ENCODE measurements at regions not wholly inside any gene's neighbourhood (a gene's known extent, or its start where the extent isn't known, plus 50 kb on each side); places are given as distances from the start of the nearest gene placed in this dataset.

DNA sequence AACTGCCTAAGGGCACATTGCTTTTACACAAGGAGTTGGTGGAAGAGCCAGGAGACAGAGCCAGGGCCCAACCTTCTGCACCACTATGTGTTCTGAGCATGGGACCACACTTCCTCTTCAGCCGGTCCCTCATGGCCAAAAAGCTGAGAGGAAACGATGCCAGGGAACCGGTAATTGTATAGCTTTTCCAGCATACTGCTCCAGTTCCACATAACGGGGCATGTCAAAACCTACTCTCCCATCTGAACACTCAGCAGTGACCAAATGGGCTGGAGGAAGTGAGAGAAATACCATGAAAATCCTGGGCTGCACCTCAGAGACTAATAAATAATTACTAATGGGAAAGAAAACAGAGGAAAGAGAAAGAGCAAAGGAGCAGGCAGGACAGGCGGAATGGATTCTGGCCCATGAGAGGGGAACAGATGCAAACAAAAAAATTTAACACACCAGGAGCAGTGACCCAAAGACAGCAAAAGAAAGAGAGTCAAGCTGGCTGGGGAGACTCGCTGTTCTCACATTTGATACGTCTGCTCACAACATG lies 52.0 kb upstream of the BMP2 start:
- H3K9me3 ChIP-seq (ENCODE audit: low read depth, low read length), result no peaks in the 10 kb centered on the region
- TF ChIP-seq FOXP2 (optimal IDR thresholded peaks at IDR 0.05; ENCODE audit: control extremely low read depth, extremely low read length, insufficient read depth), result no peak
- TF ChIP-seq POLR2AphosphoS5 (IDR thresholded peaks at IDR 0.05; ENCODE audit: borderline replicate concordance, low read depth, low read length), result no peak
- TF ChIP-seq EZH2 (IDR thresholded peaks at IDR 0.05), result no peak
- H3K9ac ChIP-seq (ENCODE audit: insufficient read length), result no peak overlapping the region
- H3K4me3 ChIP-seq, result no peak overlapping the region
- no peaks in the 10 kb centered on the region for H3K36me3 ChIP-seq (ENCODE audit: insufficient read depth, low read length)
- no peak for DNase-seq (ENCODE audit: low read depth, low spot score)
- no peak overlapping the region for H3K27ac ChIP-seq

DNA sequence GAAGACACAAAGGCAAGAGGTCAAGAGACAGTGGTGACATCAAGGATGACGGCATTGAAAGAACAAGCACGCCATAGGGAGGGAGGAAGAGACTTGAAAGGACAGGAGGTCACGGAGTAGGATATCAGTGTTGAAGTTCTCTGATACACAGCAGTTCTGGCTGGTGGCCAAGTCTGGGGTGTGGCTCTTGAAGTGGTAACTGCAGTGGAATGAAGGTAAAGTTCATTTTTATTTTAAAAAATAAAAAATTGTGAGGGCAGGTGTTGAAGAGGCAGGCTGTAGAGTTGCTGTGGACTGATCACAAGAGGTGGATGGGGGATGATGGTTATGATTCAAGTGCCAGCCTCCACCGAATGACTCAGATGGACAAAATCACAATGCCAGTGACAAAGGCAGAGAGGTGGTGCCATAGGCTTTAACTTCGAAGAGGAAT lies 53.2 kb upstream of the BMP2 start:
- H3K9ac ChIP-seq (ENCODE audit: insufficient read length), result no peak overlapping the region
- no peak overlapping the region for H3K4me3 ChIP-seq
- no peaks in the 10 kb centered on the region for H3K36me3 ChIP-seq (ENCODE audit: insufficient read depth, low read length)
- DNase-seq (ENCODE audit: low read depth, low spot score), result no peak
- H3K9me3 ChIP-seq (ENCODE audit: low read depth, low read length), result no peaks in the 10 kb centered on the region
- H3K27ac ChIP-seq, result no peak overlapping the region
- TF ChIP-seq FOXP2 (optimal IDR thresholded peaks at IDR 0.05; ENCODE audit: control extremely low read depth, extremely low read length, insufficient read depth) (no peak), POLR2AphosphoS5 (IDR thresholded peaks at IDR 0.05; ENCODE audit: borderline replicate concordance, low read depth, low read length) (no peak), EZH2 (IDR thresholded peaks at IDR 0.05) (no peak)

DNA sequence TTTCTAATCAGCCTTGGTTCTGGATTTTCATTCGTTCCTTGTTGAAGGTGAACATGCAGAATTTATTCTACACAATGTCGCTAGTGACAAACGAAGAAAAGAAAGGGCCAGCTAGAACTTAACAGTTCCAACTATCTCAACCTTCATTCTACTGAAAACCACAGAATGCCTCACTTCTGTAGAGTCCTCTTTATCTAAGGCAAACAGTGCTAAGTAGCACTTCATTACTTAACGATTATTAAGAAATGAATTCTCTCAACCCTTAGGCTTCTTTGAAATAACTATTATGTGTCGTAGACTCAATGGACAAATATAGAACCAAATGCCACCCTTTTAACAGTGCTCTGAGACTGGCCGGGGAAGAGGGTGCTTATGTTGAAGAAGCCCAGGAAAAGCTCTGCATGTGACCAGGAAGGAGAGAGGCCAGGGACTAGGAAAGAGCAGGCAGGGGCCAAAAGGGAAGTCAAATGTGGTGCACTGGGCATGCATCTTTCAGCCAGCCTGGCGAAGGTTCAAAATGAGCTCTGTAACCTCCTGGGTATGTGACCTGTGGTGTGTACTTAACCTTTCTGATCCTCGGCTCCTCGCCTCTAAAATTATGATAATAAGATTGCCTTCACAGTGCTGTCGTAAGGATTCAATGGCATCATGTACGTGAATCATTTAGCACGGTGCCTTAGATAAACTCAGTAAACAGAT lies 55.4 kb upstream of the BMP2 start:
- H3K4me3 ChIP-seq, result no peak overlapping the region
- no peak for TF ChIP-seq EZH2 (IDR thresholded peaks at IDR 0.05)
- no peak for TF ChIP-seq FOXP2 (optimal IDR thresholded peaks at IDR 0.05; ENCODE audit: control extremely low read depth, extremely low read length, insufficient read depth)
- TF ChIP-seq POLR2AphosphoS5 (IDR thresholded peaks at IDR 0.05; ENCODE audit: borderline replicate concordance, low read depth, low read length), result no peak
- DNase-seq (ENCODE audit: low read depth, low spot score), result no peak
- no peaks in the 10 kb centered on the region for H3K9me3 ChIP-seq (ENCODE audit: low read depth, low read length)
- no peak overlapping the region for H3K9ac ChIP-seq (ENCODE audit: insufficient read length)
- no peaks in the 10 kb centered on the region for H3K36me3 ChIP-seq (ENCODE audit: insufficient read depth, low read length)
- H3K27ac ChIP-seq, result no peak overlapping the region

DNA sequence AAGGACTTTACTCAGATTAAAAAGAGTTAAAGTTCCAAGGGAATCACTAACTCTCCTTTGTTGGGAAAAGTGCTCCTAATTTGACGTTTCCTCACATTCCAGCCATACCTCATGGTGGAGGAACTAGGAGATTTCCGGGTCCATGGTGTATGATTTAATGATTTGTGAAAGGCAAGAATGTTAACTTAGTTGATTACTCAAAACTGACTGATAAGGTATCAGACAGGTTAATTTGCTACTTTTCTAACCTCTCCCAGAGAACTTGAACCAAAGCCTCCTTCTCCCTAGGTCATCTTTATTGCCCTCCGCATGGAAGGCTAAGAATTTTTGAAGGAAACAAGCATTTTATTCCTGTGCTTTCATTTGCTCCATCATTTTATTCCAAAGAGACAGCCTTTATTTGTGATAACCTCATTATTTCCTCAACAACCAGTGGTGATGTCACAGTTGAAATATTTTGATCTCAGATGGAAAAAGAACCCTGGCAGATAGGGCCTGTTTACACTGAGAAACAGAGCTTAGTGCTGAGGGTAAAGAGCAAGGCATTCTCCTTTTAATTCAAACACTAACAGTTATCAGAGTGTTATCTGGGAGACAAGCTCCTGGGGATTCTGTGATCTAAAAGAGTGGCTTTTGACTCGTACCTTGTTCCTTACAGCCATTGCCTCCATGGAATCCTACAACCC lies 57.4 kb upstream of the BMP2 start:
- H3K27ac ChIP-seq, result no peak overlapping the region
- no peak for DNase-seq (ENCODE audit: low read depth, low spot score)
- no peak overlapping the region for H3K4me3 ChIP-seq
- no peaks in the 10 kb centered on the region for H3K9me3 ChIP-seq (ENCODE audit: low read depth, low read length)
- H3K36me3 ChIP-seq (ENCODE audit: insufficient read depth, low read length), result no peaks in the 10 kb centered on the region
- no peak overlapping the region for H3K9ac ChIP-seq (ENCODE audit: insufficient read length)
- TF ChIP-seq FOXP2 (optimal IDR thresholded peaks at IDR 0.05; ENCODE audit: control extremely low read depth, extremely low read length, insufficient read depth) (no peak), EZH2 (IDR thresholded peaks at IDR 0.05) (no peak), POLR2AphosphoS5 (IDR thresholded peaks at IDR 0.05; ENCODE audit: borderline replicate concordance, low read depth, low read length) (no peak)

DNA sequence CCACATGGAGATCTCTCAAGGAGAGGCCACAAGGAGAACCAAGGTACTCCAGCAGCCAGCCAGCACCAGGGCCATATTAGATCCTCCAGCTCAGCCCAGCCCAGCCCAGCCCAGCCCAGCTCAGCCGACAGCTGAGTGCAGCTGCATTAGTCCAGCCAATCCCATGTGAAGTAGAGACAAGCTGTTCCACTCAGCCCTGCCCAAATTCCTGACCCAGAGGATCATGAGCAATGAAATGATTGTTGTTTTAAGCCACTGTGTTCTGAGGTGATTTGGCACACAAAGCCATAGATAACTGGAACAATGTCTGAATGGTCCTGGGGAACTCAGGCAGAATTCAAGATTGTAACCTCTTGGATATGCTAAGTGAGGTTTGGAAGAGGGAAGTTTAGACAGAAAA lies 59.5 kb upstream of the BMP2 start:
- Histone ChIP-seq H3K4me3 (no peak overlapping the region), H3K27ac (no peak overlapping the region), H3K9ac (ENCODE audit: insufficient read length) (no peak overlapping the region), H3K36me3 (ENCODE audit: insufficient read depth, low read length) (no peaks in the 10 kb centered on the region), H3K9me3 (ENCODE audit: low read depth, low read length) (no peaks in the 10 kb centered on the region)
- no peak for TF ChIP-seq POLR2AphosphoS5 (IDR thresholded peaks at IDR 0.05; ENCODE audit: borderline replicate concordance, low read depth, low read length)
- no peak for TF ChIP-seq FOXP2 (optimal IDR thresholded peaks at IDR 0.05; ENCODE audit: control extremely low read depth, extremely low read length, insufficient read depth)
- TF ChIP-seq EZH2 (IDR thresholded peaks at IDR 0.05), result no peak
- no peak for DNase-seq (ENCODE audit: low read depth, low spot score)

DNA sequence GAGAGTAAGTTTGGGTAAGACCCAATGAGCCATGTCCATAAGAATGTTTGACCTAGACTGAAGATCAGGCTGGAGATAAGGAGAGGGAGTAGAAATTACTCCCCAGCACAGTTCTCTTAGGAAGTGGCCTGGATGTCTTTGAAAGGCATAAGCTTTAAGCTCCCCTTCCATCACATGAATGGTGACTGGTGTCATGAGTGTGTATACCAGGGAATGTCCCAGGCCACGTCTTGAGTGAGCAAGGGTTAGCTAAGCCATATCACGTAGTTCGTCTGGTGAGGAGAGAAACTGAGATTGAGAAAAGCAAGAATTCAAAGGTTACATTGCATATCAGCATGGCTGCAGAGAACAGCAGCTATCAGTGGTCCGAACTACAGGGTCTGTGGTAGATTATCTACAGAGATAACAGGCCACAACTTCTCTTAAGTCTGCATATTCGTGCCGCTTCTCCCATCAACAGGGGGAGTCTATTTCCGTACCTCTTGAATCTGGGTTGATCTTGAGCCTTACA lies 60.1 kb upstream of the BMP2 start:
- Histone ChIP-seq H3K36me3 (ENCODE audit: insufficient read depth, low read length) (no peaks in the 10 kb centered on the region), H3K4me3 (no peak overlapping the region), H3K9me3 (ENCODE audit: low read depth, low read length) (no peaks in the 10 kb centered on the region), H3K27ac (no peak overlapping the region), H3K9ac (ENCODE audit: insufficient read length) (no peak overlapping the region)
- no peak for TF ChIP-seq POLR2AphosphoS5 (IDR thresholded peaks at IDR 0.05; ENCODE audit: borderline replicate concordance, low read depth, low read length)
- TF ChIP-seq EZH2 (IDR thresholded peaks at IDR 0.05), result no peak
- no peak for TF ChIP-seq FOXP2 (optimal IDR thresholded peaks at IDR 0.05; ENCODE audit: control extremely low read depth, extremely low read length, insufficient read depth)
- no peak for DNase-seq (ENCODE audit: low read depth, low spot score)

DNA sequence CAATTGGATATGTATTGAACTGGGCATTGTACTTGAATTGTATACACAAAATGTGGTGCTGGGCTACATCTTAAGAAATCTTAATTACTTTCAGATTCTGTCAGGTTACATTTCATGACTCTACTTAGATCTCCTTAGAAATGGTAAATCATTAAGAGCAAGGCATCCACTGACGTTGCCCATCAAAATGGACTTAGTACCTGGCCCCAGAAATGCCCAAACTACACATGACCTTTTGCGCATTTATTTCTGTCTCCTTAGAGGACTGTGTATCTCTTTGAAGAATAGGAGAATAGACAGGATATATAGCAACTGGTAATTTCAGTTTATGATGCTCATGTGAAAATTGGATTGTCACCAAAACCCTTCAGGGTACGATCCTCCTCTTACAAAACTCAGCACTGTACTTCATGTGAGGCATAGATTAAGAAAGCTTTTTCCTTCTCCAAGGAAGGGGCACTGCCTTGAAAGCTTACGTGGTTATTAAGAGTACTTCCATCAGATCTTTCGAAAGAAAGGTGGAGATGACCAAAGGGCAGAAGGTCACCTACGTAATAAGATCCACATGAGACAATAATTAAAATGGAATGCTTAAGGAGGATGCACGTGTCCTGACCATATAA lies 61.4 kb upstream of the BMP2 start:
- H3K4me3 ChIP-seq, result no peak overlapping the region
- H3K9me3 ChIP-seq (ENCODE audit: low read depth, low read length), result no peaks in the 10 kb centered on the region
- H3K27ac ChIP-seq, result no peak overlapping the region
- H3K9ac ChIP-seq (ENCODE audit: insufficient read length), result no peak overlapping the region
- TF ChIP-seq EZH2 (IDR thresholded peaks at IDR 0.05), result no peak
- TF ChIP-seq POLR2AphosphoS5 (IDR thresholded peaks at IDR 0.05; ENCODE audit: borderline replicate concordance, low read depth, low read length), result no peak
- no peak for TF ChIP-seq FOXP2 (optimal IDR thresholded peaks at IDR 0.05; ENCODE audit: control extremely low read depth, extremely low read length, insufficient read depth)
- DNase-seq (ENCODE audit: low read depth, low spot score), result peak; percentile 66
- no peaks in the 10 kb centered on the region for H3K36me3 ChIP-seq (ENCODE audit: insufficient read depth, low read length)
